HK-2 (cell line): ENCODE measurements at regions not wholly inside any gene's neighbourhood (a gene's known extent, or its start where the extent isn't known, plus 50 kb on each side); places are given as distances from the start of the nearest gene placed in this dataset.

Source experiments
- DNase-seq: peaks from one replicate; pipeline ENCODE4 v3.0.0-alpha.2; 2018; ENCODE audit not compliant: unreplicated experiment

- DNase-seq: no peak
Observed at GRCh38 chrX:10393241-10393640, 227.1 kb downstream of the MID1 start.

GRCh38 chrX:10393899-10394298 is 226.5 kb downstream of the MID1 start:
- DNase-seq: no peak

- no peak for DNase-seq
Observed at GRCh38 chrX:10395179-10395578, 225.2 kb downstream of the MID1 start.
